Cardiac muscle cell (in vitro differentiated cells and primary cell): ENCODE measurements at regions not wholly inside any gene's neighbourhood (a gene's known extent, or its start where the extent isn't known, plus 50 kb on each side); places are given as distances from the start of the nearest gene placed in this dataset.

Experiments used
- DNase-seq, 2 donors: peaks; one replicate each; pipeline versions ENCODE4 v3.0.0 to v3.0.0-alpha.2; 2010 to 2017; ENCODE audit warnings: low read depth in 1 of 2, low spot score in 1 of 2
- H3K27ac ChIP-seq: fragments of 200-600 bp; sonication (generic); 2 replicates; pipeline ENCODE4 v1.5.1; 2016
- H3K27me3 ChIP-seq: fragments of 200-600 bp; sonication (generic); 2 replicates; pipeline ENCODE4 v1.6.0; 2016; ENCODE audit warnings: control low read depth
- H3K36me3 ChIP-seq: fragments of 200-600 bp; sonication (generic); 2 replicates; pipeline ENCODE4 v1.5.1; 2016; ENCODE audit warnings: control low read depth
- H3K4me1 ChIP-seq: fragments of 200-600 bp; sonication (generic); 2 replicates; pipeline ENCODE4 v1.8.1; 2017; ENCODE audit warnings: low read depth, mild to moderate bottlenecking, mixed run types
- H3K4me3 ChIP-seq: fragments of 200-600 bp; sonication (generic); 2 replicates; pipeline ENCODE4 v1.5.1; 2016; ENCODE audit warnings: mild to moderate bottlenecking
- H3K9me3 ChIP-seq: fragments of 200-600 bp; sonication (generic); 2 replicates; pipeline ENCODE4 v1.5.1; 2017; ENCODE audit warnings: low read depth, mild to moderate bottlenecking, control low read depth
- TF ChIP-seq, protein P1 (sequence below): IDR thresholded peaks from 2 replicates; pipeline ENCODE4 v1.5.1; 2012; ENCODE audit warnings: low read depth, mild to moderate bottlenecking, low read length

DNA sequence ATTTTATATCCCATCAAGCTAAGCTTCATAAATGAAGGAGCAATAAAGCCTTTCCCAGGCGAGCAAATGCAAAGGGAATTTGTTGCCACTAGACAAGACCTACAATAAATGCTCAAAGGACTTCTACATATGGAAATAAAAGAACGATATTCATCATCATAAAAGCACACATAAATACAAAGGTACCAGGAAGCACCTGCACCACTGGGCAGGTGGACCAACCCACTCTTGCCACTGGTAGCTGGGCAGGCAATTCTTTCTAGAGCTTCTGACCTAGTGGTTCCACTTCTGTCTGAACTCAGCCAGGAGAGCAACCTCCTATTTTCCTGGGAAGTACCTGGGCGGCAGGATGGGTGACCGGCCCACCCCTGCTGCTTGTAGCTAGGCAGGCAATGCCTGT is 237.2 kb upstream of the ITM2A start:
- no peak overlapping the region for H3K4me3 ChIP-seq
- H3K4me1 ChIP-seq: no peaks in the 10 kb centered on the region
- TF ChIP-seq, protein P1, sequence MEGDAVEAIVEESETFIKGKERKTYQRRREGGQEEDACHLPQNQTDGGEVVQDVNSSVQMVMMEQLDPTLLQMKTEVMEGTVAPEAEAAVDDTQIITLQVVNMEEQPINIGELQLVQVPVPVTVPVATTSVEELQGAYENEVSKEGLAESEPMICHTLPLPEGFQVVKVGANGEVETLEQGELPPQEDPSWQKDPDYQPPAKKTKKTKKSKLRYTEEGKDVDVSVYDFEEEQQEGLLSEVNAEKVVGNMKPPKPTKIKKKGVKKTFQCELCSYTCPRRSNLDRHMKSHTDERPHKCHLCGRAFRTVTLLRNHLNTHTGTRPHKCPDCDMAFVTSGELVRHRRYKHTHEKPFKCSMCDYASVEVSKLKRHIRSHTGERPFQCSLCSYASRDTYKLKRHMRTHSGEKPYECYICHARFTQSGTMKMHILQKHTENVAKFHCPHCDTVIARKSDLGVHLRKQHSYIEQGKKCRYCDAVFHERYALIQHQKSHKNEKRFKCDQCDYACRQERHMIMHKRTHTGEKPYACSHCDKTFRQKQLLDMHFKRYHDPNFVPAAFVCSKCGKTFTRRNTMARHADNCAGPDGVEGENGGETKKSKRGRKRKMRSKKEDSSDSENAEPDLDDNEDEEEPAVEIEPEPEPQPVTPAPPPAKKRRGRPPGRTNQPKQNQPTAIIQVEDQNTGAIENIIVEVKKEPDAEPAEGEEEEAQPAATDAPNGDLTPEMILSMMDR: no peak

GRCh38 chrX:79601341-79602131 is 234.4 kb upstream of the ITM2A start:
- H3K36me3 ChIP-seq: no peaks in the 10 kb centered on the region
- TF ChIP-seq, protein P1: no peak
- H3K9me3 ChIP-seq: no peaks in the 10 kb centered on the region
- H3K27me3 ChIP-seq: no peaks in the 10 kb centered on the region
- no peak for DNase-seq
- no peak overlapping the region for H3K4me3 ChIP-seq
- H3K27ac ChIP-seq: no peak overlapping the region
- no peaks in the 10 kb centered on the region for H3K4me1 ChIP-seq

More for the DNA sequence above, 237.2 kb upstream of the ITM2A start:
- no peaks in the 10 kb centered on the region for H3K27me3 ChIP-seq
- no peaks in the 10 kb centered on the region for H3K36me3 ChIP-seq
- no peak overlapping the region for H3K27ac ChIP-seq
- DNase-seq: no peak
- no peaks in the 10 kb centered on the region for H3K9me3 ChIP-seq

GRCh38 chrX:79592259-79592658 is 225.1 kb upstream of the ITM2A start:
- H3K9me3 ChIP-seq: no peaks in the 10 kb centered on the region
- H3K4me3 ChIP-seq: no peak overlapping the region
- H3K27me3 ChIP-seq: no peaks in the 10 kb centered on the region
- TF ChIP-seq, protein P1: no peak
- DNase-seq: peak in 1 of 2 donors; percentile 0
- no peak overlapping the region for H3K27ac ChIP-seq
- no peaks in the 10 kb centered on the region for H3K4me1 ChIP-seq
- H3K36me3 ChIP-seq: no peaks in the 10 kb centered on the region

GRCh38 chrX:79588233-79588632 is 221.1 kb upstream of the ITM2A start:
- no peak overlapping the region for H3K4me3 ChIP-seq
- H3K4me1 ChIP-seq: no peaks in the 10 kb centered on the region
- TF ChIP-seq, protein P1: no peak
- H3K27ac ChIP-seq: no peak overlapping the region
- H3K9me3 ChIP-seq: no peaks in the 10 kb centered on the region
- H3K27me3 ChIP-seq: no peaks in the 10 kb centered on the region
- DNase-seq: no peak
- no peaks in the 10 kb centered on the region for H3K36me3 ChIP-seq

- no peak for DNase-seq
- Histone ChIP-seq H3K27ac (no peak overlapping the region), H3K9me3 (no peaks in the 10 kb centered on the region), H3K36me3 (no peaks in the 10 kb centered on the region), H3K27me3 (no peaks in the 10 kb centered on the region), H3K4me3 (no peak overlapping the region), H3K4me1 (no peaks in the 10 kb centered on the region)
- TF ChIP-seq, protein P1: no peak
Observed at GRCh38 chrX:79573760-79574159, 206.6 kb upstream of the ITM2A start.
